ENCODE measurements at regions not wholly inside any gene's neighbourhood (a gene's known extent, or its start where the extent isn't known, plus 50 kb on each side); places are given as distances from the start of the nearest gene placed in this dataset.

GRCh38 chr7:41878309-41879295 lies 175.7 kb upstream of the INHBA start:
- DNase-seq, result no peak

GRCh38 chr7:41877118-41877517 lies 174.2 kb upstream of the INHBA start:
- DNase-seq, result no peak

GRCh38 chr7:41875513-41875912 lies 172.6 kb upstream of the INHBA start:
- no peak for DNase-seq

GRCh38 chr7:41874201-41874785 lies 171.4 kb upstream of the INHBA start:
- no peak for DNase-seq

- no peak for DNase-seq
Measured at GRCh38 chr7:41873741-41874140, 170.9 kb upstream of the INHBA start.

- DNase-seq, result no peak
Measured at GRCh38 chr7:41872966-41873365, 170.1 kb upstream of the INHBA start.

GRCh38 chr7:41870461-41871138 lies 167.7 kb upstream of the INHBA start:
- no peak for DNase-seq

GRCh38 chr7:41869997-41870396 lies 167.1 kb upstream of the INHBA start:
- DNase-seq, result no peak

- DNase-seq, result no peak
Measured at GRCh38 chr7:41869596-41869995, 166.7 kb upstream of the INHBA start.

- peak; percentile 62 for DNase-seq
Measured at GRCh38 chr7:41869091-41869490, 166.2 kb upstream of the INHBA start.

GRCh38 chr7:41867639-41868280 lies 164.9 kb upstream of the INHBA start:
- DNase-seq, result no peak

GRCh38 chr7:41862261-41862660 lies 159.4 kb upstream of the INHBA start:
- DNase-seq, result no peak

GRCh38 chr7:41861642-41862041 lies 158.8 kb upstream of the INHBA start:
- no peak for DNase-seq

- no peak for DNase-seq
Measured at GRCh38 chr7:41858201-41858600, 155.3 kb upstream of the INHBA start.

- DNase-seq, result peak; percentile 32
Measured at GRCh38 chr7:41855798-41856197, 152.9 kb upstream of the INHBA start.

- no peak for DNase-seq
Measured at GRCh38 chr7:41847606-41848005, 144.7 kb upstream of the INHBA start.

GRCh38 chr7:41847151-41847550 lies 144.3 kb upstream of the INHBA start:
- DNase-seq, result no peak

- no peak for DNase-seq
Measured at GRCh38 chr7:41842956-41843355, 140.1 kb upstream of the INHBA start.

- no peak for DNase-seq
Measured at GRCh38 chr7:41837916-41838315, 135.0 kb upstream of the INHBA start.

- no peak for DNase-seq
Measured at GRCh38 chr7:41835976-41836530, 133.2 kb upstream of the INHBA start.

- no peak for DNase-seq
Measured at GRCh38 chr7:41834805-41835694, 132.2 kb upstream of the INHBA start.

GRCh38 chr7:41832941-41833340 lies 130.1 kb upstream of the INHBA start:
- no peak for DNase-seq
